Stomach (tissue), 4 donors: ENCODE measurements at regions not wholly inside any gene's neighbourhood (a gene's known extent, or its start where the extent isn't known, plus 50 kb on each side); places are given as distances from the start of the nearest gene placed in this dataset.

Experiments
- CTCF ChIP-seq, 7 experiments: fragments of 450-650 bp in 4 of 7; fragments of 200-600 bp in 3 of 7; sonication (generic) in 3 of 7; IDR thresholded peaks; one replicate each; pipeline ENCODE4 v1.5.1; 2016 to 2019; ENCODE audit warnings: antibody characterized with exemption in 7 of 7, control low read depth in 2 of 7, mild to moderate bottlenecking in 1 of 7
- EP300 ChIP-seq: sonication (generic); formaldehyde crosslinking; IDR thresholded peaks from one replicate; pipeline ENCODE4 v1.6.1; 2017; ENCODE audit warnings: antibody characterized with exemption
- POLR2A ChIP-seq, 4 donors: fragments of 450-650 bp; IDR thresholded peaks; one replicate each; pipeline ENCODE4 v1.6.1; 2016; ENCODE audit warnings: antibody characterized with exemption in 4 of 4, control low read depth in 2 of 4, mild to moderate bottlenecking in 1 of 4, moderate library complexity in 1 of 4
- POLR2AphosphoS5 ChIP-seq, 3 donors: sonication (generic); formaldehyde crosslinking; IDR thresholded peaks; one replicate each; pipeline ENCODE4 v1.6.1; 2016; ENCODE audit warnings: antibody characterized with exemption in 3 of 3

- no peak for TF ChIP-seq CTCF (IDR thresholded peaks at IDR 0.05)
- TF ChIP-seq POLR2AphosphoS5 (IDR thresholded peaks at IDR 0.05) = no peak
- TF ChIP-seq EP300 = no peak
- no peak for TF ChIP-seq POLR2A (IDR thresholded peaks at IDR 0.05)
Measured at GRCh38 chr6:12449447-12449846, 159.3 kb downstream of the EDN1 start.
